GM12878 (cell line): ENCODE measurements at regions not wholly inside any gene's neighbourhood (a gene's known extent, or its start where the extent isn't known, plus 50 kb on each side); places are given as distances from the start of the nearest gene placed in this dataset.

Experiments used
- ATAC-seq: fragments of 200-7000 bp; cut with Tn5 transposase; 3 replicates; pipeline ENCODE4 v1.9.1; 2020; ENCODE audit warnings: mild to moderate bottlenecking, moderate library complexity
- BruUV-seq: library from RNA; stranded (reverse); fragments of 400-500 nt; replicated peaks from 2 replicates; lab custom pipeline; 2021; lab: Mats Ljungman, UMichigan
- CTCF ChIA-PET: fragments of 300-600 bp; sonication (Branson Sonifier 250); formaldehyde crosslinking; extraction: SDS; loops from one replicate; lab custom pipeline; 2021; ENCODE audit warnings: inconsistent platforms; lab: Yijun Ruan, JAX
- POLR2A ChIA-PET: fragments of 350-600 bp; formaldehyde crosslinking; extraction: SDS; loops from one replicate; lab custom pipeline; 2021; ENCODE audit warnings: inconsistent platforms; lab: Charles Lee
- RAD21 ChIA-PET: fragments of 300-600 bp; sonication (Branson Sonifier 250); formaldehyde crosslinking; loops from one replicate; lab custom pipeline; 2023; ENCODE audit warnings: antibody characterized with exemption; ENCODE audit not compliant: unreplicated experiment; lab: Charles Lee
- SMC1A ChIA-PET: fragments of 300-600 bp; sonication (Branson Sonifier 250); formaldehyde crosslinking; loops from one replicate; lab custom pipeline; 2023; ENCODE audit not compliant: unreplicated experiment, uncharacterized antibody; lab: Charles Lee
- DNase-seq: peaks from one replicate; pipeline ENCODE4 v3.0.0-alpha.2; 2011; ENCODE audit warnings: low read depth, low spot score
- FAIRE-seq: peaks from 3 replicates; lab custom pipeline; 2011; peaks lifted over from hg19 to GRCh38; lab: Jason Lieb, UNC
- H2AFZ ChIP-seq: 2 replicates; pipeline ENCODE4 v1.6.0; 2011; ENCODE audit warnings: low read depth, low read length, control low read depth; ENCODE audit not compliant: control insufficient read depth
- H3K27ac ChIP-seq: 2 replicates; pipeline ENCODE4 v1.5.1; 2011; ENCODE audit warnings: control low read depth; ENCODE audit not compliant: control insufficient read depth, insufficient read depth
- H3K27me3 ChIP-seq, 2 experiments: replicated peaks in 1 of 2; 2 replicates each; pipeline versions ENCODE4 v1.6.0 to v1.6.1; 2011; ENCODE audit warnings: low read length in 1 of 2; ENCODE audit not compliant: control insufficient read depth in 2 of 2, insufficient read depth in 2 of 2
- H3K36me3 ChIP-seq, 2 experiments: 2 replicates each; pipeline ENCODE4 v1.5.1; 2011; ENCODE audit warnings: low read length in 1 of 2; ENCODE audit not compliant: control insufficient read depth in 2 of 2, insufficient read depth in 2 of 2
- H3K4me1 ChIP-seq: 2 replicates; pipeline ENCODE4 v1.6.1; 2011; ENCODE audit warnings: mild to moderate bottlenecking, low read length, moderate library complexity, mixed read lengths; ENCODE audit not compliant: control insufficient read depth, insufficient read depth
- H3K4me2 ChIP-seq: 2 replicates; pipeline ENCODE4 v1.6.0; 2011; ENCODE audit warnings: control low read depth; ENCODE audit not compliant: control insufficient read depth, insufficient read depth
- H3K4me3 ChIP-seq: fragments of 200-600 bp; sonication (generic); 2 replicates; pipeline ENCODE4 v1.5.1; 2016
- H3K79me2 ChIP-seq: 2 replicates; pipeline ENCODE4 v1.6.0; 2011; ENCODE audit warnings: low read length; ENCODE audit not compliant: control insufficient read depth, insufficient read depth
- H3K9ac ChIP-seq: 2 replicates; pipeline ENCODE4 v1.8.0; 2011; ENCODE audit warnings: low read length, control low read depth, mixed read lengths; ENCODE audit not compliant: control insufficient read depth, insufficient read depth
- H3K9me3 ChIP-seq: replicated peaks from 3 replicates; pipeline ENCODE4 v1.5.1; 2011; ENCODE audit warnings: mild to moderate bottlenecking, low read length; ENCODE audit not compliant: control insufficient read depth, insufficient read depth
- H4K20me1 ChIP-seq: 2 replicates; pipeline ENCODE4 v1.6.0; 2011; ENCODE audit not compliant: control insufficient read depth, insufficient read depth
- ATF7 ChIP-seq: fragments of 450-650 bp; IDR thresholded peaks from 2 replicates; pipeline ENCODE4 v1.6.1; 2016; ENCODE audit warnings: low read depth, mild to moderate bottlenecking
- IKZF2 ChIP-seq, 2 experiments: fragments of 450-650 bp; IDR thresholded peaks; 2 replicates each; pipeline ENCODE4 v1.6.1; 2017; ENCODE audit warnings: mild to moderate bottlenecking in 2 of 2, moderate library complexity in 2 of 2
- PAX8 ChIP-seq: fragments of 450-650 bp; IDR thresholded peaks from 2 replicates; pipeline ENCODE4 v1.6.1; 2017; ENCODE audit warnings: mild to moderate bottlenecking, moderate library complexity
- RAD21 ChIP-seq: IDR thresholded peaks from 2 replicates; pipeline ENCODE4 v1.6.1; 2011; ENCODE audit warnings: mild to moderate bottlenecking, low read depth, low read length, moderate library complexity; ENCODE audit not compliant: insufficient read depth
- SIX5 ChIP-seq: IDR thresholded peaks from 2 replicates; pipeline ENCODE4 v1.6.1; 2011; ENCODE audit warnings: mild to moderate bottlenecking, low read depth, low read length, moderate library complexity; ENCODE audit not compliant: severe bottlenecking
- SMC3 ChIP-seq: IDR thresholded peaks from 2 replicates; pipeline ENCODE4 v1.6.1; 2011; ENCODE audit warnings: low read length, improper control_type of control experiment, borderline replicate concordance
- WGBS: methylation state at CpG from one replicate; pipeline ENCODE4 v1.1.6; 2016; ENCODE audit warnings: low lambda C conversion rate; ENCODE audit not compliant: insufficient replicate concordance, insufficient coverage; ENCODE audit errors: missing lambda C conversion rate; 5-methylcytosine and 5-hydroxymethylcytosine counted together
- in situ Hi-C: fragments of 300-500 bp; cut with MboI; formaldehyde crosslinking; loops from 9 replicates; pipeline ENCODE4 v1.14.3; 2018; ENCODE audit warnings: mixed read lengths
- intact Hi-C: fragments of 100-400 bp; cut with micrococcal nuclease; formaldehyde crosslinking; loops from one replicate; pipeline ENCODE4 v1.14.2; 2022; ENCODE audit not compliant: unreplicated experiment
- TF ChIP-seq, protein P1 (sequence below), 3 experiments: IDR thresholded peaks in 2 of 3; conservative IDR thresholded peaks in 1 of 3; 2 replicates each; pipeline ENCODE4 v1.5.1; 2011; ENCODE audit warnings: low read depth in 3 of 3, low read length in 3 of 3, mild to moderate bottlenecking in 3 of 3, control low read depth in 2 of 3, moderate library complexity in 2 of 3, inconsistent platforms in 1 of 3, mixed read lengths in 1 of 3; ENCODE audit not compliant: control insufficient read depth in 2 of 3, insufficient read depth in 1 of 3; ENCODE audit errors: extremely low read depth in 1 of 3
- TF ChIP-seq, protein P2 (sequence below): fragments of 450-650 bp; IDR thresholded peaks from 2 replicates; pipeline ENCODE4 v1.6.1; 2016; ENCODE audit warnings: mild to moderate bottlenecking

DNA sequence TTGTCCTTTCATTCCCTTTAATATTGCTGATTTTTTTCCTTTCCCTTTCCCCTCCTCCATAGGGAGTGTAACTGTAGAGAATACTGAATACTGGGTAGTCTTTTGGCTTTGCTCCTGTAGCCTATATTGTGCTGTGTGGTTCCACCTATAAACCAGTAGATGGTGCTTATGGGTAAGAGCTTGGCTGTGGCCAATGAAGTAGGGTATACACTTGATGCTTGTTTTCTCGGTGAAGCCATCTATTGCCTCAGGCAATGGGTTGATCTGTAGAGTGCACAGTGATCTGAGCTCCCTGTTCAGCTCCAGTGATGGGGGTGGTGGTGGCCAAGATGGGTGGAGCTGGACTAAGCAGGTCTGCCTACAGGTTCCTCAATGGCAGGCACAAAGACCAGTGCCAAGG is 203.3 kb upstream of the IMPG1 start:
- DNase-seq (no peak), FAIRE-seq (no peak)
- intact Hi-C loops (loop anchor here (10.0 kb wide), 1 partner anchor 589 kb away; no protein-coding TSS in a partner anchor), in situ Hi-C loops (no loop called here)
- Histone ChIP-seq H3K4me2 (no peak overlapping the region), H3K27ac (no peak overlapping the region), H3K4me3 (no peak overlapping the region), H3K4me1 (no peaks in the 10 kb centered on the region), H2AFZ (no peak overlapping the region), H3K27me3 (no peaks in the 10 kb centered on the region), H3K9ac (no peak overlapping the region), H3K79me2 (no peaks in the 10 kb centered on the region), H3K9me3 (no peaks in the 10 kb centered on the region), H3K36me3 (no peaks in the 10 kb centered on the region)
- ChIA-PET POLR2A (no interaction called here), SMC1A (interaction anchor here (0.6 to 1.0 kb wide), 2 partner anchors 73 to 620 kb away, joined by 3 read pairs; no protein-coding TSS in a partner anchor), RAD21 (interaction anchor here (1.6 to 3.0 kb wide), 2 partner anchors 75 to 340 kb away, joined by 3 to 12 read pairs; no protein-coding TSS in a partner anchor)
- no TSS peak for BruUV-seq
- 0% methylated on average over 1 of the region's 1 CpG for WGBS
- peak; percentile 28 for TF ChIP-seq RAD21
- TF ChIP-seq, protein P1, sequence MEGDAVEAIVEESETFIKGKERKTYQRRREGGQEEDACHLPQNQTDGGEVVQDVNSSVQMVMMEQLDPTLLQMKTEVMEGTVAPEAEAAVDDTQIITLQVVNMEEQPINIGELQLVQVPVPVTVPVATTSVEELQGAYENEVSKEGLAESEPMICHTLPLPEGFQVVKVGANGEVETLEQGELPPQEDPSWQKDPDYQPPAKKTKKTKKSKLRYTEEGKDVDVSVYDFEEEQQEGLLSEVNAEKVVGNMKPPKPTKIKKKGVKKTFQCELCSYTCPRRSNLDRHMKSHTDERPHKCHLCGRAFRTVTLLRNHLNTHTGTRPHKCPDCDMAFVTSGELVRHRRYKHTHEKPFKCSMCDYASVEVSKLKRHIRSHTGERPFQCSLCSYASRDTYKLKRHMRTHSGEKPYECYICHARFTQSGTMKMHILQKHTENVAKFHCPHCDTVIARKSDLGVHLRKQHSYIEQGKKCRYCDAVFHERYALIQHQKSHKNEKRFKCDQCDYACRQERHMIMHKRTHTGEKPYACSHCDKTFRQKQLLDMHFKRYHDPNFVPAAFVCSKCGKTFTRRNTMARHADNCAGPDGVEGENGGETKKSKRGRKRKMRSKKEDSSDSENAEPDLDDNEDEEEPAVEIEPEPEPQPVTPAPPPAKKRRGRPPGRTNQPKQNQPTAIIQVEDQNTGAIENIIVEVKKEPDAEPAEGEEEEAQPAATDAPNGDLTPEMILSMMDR (IDR thresholded peaks at IDR 0.05 in 2 of 3, conservative IDR thresholded peaks at IDR 0.05 in 1 of 3; ENCODE audit: control insufficient read depth in 2 of 3, extremely low read depth in 1 of 3, insufficient read depth in 1 of 3, low read depth in 3 of 3, low read length in 3 of 3), result peak in 2 of 3 experiments; percentile 25 to 31; a peak in 2 of 6 replicates
- TF ChIP-seq IKZF2 (IDR thresholded peaks at IDR 0.05), result no peak
- peak; percentile 12; the same call in 1 of the 2 replicates for TF ChIP-seq SMC3
- TF ChIP-seq ATF7, result no peak
- TF ChIP-seq SIX5, result no peak
- TF ChIP-seq PAX8, result no peak
- TF ChIP-seq, protein P2, sequence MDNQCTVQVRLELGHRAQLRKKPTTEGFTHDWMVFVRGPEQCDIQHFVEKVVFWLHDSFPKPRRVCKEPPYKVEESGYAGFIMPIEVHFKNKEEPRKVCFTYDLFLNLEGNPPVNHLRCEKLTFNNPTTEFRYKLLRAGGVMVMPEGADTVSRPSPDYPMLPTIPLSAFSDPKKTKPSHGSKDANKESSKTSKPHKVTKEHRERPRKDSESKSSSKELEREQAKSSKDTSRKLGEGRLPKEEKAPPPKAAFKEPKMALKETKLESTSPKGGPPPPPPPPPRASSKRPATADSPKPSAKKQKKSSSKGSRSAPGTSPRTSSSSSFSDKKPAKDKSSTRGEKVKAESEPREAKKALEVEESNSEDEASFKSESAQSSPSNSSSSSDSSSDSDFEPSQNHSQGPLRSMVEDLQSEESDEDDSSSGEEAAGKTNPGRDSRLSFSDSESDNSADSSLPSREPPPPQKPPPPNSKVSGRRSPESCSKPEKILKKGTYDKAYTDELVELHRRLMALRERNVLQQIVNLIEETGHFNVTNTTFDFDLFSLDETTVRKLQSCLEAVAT, result no peak
- TF ChIP-seq, all 136 proteins: peak for 3
- CTCF ChIA-PET, result interaction anchor here (0.6 to 1.2 kb wide), 3 partner anchors 265 to 578 kb away, joined by 3 to 4 read pairs (median 3); no protein-coding TSS in a partner anchor
- ATAC-seq, result peak; percentile 77
- no peaks in the 10 kb centered on the region for H4K20me1 ChIP-seq
